SU-DHL-6 (cell line): ENCODE measurements at regions not wholly inside any gene's neighbourhood (a gene's known extent, or its start where the extent isn't known, plus 50 kb on each side); places are given as distances from the start of the nearest gene placed in this dataset.

Source experiments
- H2AFZ ChIP-seq: fragments of 200-600 bp; sonication (generic); 2 replicates; pipeline ENCODE4 v1.6.1; 2014; ENCODE audit warnings: low read depth, mild to moderate bottlenecking, moderate library complexity, mixed read lengths, antibody characterized with exemption, low read length; ENCODE audit not compliant: severe bottlenecking
- H3F3A ChIP-seq: fragments of 200-600 bp; shearing (Covaris generic); 2 replicates; pipeline ENCODE4 v1.6.0; 2016; ENCODE audit warnings: antibody characterized with exemption, mild to moderate bottlenecking; ENCODE audit not compliant: insufficient read depth
- H3K27ac ChIP-seq: fragments of 200-600 bp; sonication (generic); 2 replicates; pipeline ENCODE4 v1.5.1; 2016; ENCODE audit warnings: low read depth, mild to moderate bottlenecking, low read length, moderate library complexity, mixed read lengths
- H3K27me3 ChIP-seq: fragments of 200-600 bp; sonication (generic), shearing (Covaris generic); 2 replicates; pipeline ENCODE4 v1.6.0; 2014; ENCODE audit warnings: mild to moderate bottlenecking, low read length
- H3K36me3 ChIP-seq: fragments of 200-600 bp; sonication (generic); 2 replicates; pipeline ENCODE4 v1.6.1; 2014; ENCODE audit warnings: mild to moderate bottlenecking, low read length, mixed read lengths
- H3K4me2 ChIP-seq: fragments of 300-600, 200-600 bp; shearing (Covaris generic), sonication (generic); 2 replicates; pipeline ENCODE4 v1.6.0; 2014; ENCODE audit warnings: low read length, low read depth, mild to moderate bottlenecking; ENCODE audit not compliant: poor library complexity, severe bottlenecking
- H3K4me3 ChIP-seq: fragments of 200-600 bp; sonication (generic); 2 replicates; pipeline ENCODE4 v1.5.1; 2014; ENCODE audit warnings: antibody characterized with exemption, low read length, mild to moderate bottlenecking, mixed read lengths; ENCODE audit not compliant: insufficient read depth, poor library complexity, severe bottlenecking
- H3K79me2 ChIP-seq: fragments of 200-600 bp; sonication (generic); 2 replicates; pipeline ENCODE4 v1.6.1; 2014; ENCODE audit warnings: mild to moderate bottlenecking, low read length, moderate library complexity; ENCODE audit not compliant: insufficient read depth
- H3K9ac ChIP-seq: fragments of 200-600 bp; sonication (generic); 2 replicates; pipeline ENCODE4 v1.7.0; 2014; ENCODE audit warnings: mild to moderate bottlenecking, low read length
- H3K9me2 ChIP-seq: fragments of 200-600 bp; sonication (generic); replicated peaks from 2 replicates; pipeline ENCODE4 v1.6.1; 2014; ENCODE audit warnings: low read length; ENCODE audit not compliant: insufficient read depth
- H3K9me3 ChIP-seq: fragments of 200-600 bp; sonication (generic); 2 replicates; pipeline ENCODE4 v1.6.1; 2014; ENCODE audit warnings: low read length, mixed read lengths; ENCODE audit not compliant: insufficient read depth
- H4K20me1 ChIP-seq: fragments of 200-600 bp; sonication (generic); 2 replicates; pipeline ENCODE4 v1.6.1; 2014; ENCODE audit warnings: low read depth, mild to moderate bottlenecking, antibody characterized with exemption, low read length, moderate library complexity, mixed read lengths
- EZH2phosphoT487 ChIP-seq: fragments of 200-600 bp; sonication (generic), shearing (Covaris generic); conservative IDR thresholded peaks from 2 replicates; pipeline ENCODE4 v1.6.1; 2018; ENCODE audit warnings: mild to moderate bottlenecking, antibody characterized with exemption, low read length, moderate library complexity, mixed read lengths
- TF ChIP-seq, protein P1 (sequence below): fragments of 200-600 bp; sonication (generic); IDR thresholded peaks from one replicate; pipeline ENCODE4 v1.5.1; 2017; ENCODE audit warnings: antibody characterized with exemption, mild to moderate bottlenecking, low read length, moderate library complexity; ENCODE audit not compliant: insufficient read depth, poor library complexity, severe bottlenecking

DNA sequence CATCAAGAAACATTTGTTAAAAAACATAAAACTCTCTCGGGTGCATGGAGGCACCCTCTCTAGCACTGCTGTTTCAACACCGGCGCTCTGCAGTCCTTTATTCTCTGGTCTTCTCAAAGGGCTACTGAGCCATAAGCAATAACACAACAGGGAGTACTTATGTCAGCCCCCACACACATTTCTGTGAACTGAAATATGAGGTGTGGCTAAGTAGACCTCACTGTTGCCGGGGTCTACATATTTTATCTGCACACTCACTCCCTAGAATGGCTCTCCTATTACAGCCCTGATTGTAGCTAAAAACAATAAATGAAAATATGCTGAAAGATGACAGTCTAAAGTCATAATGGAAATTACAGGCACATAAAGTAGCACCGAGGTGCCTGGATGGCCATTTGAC is 235.1 kb downstream of the GRB14 start:
- Histone ChIP-seq H2AFZ (no peak overlapping the region), H4K20me1 (no peaks in the 10 kb centered on the region), H3K4me3 (no peak overlapping the region), H3K9me2 (no peaks in the 10 kb centered on the region), H3F3A (no peaks in the 10 kb centered on the region), H3K9ac (no peak overlapping the region), H3K27me3 (no peaks in the 10 kb centered on the region), H3K27ac (no peak overlapping the region), H3K79me2 (no peaks in the 10 kb centered on the region), H3K9me3 (no peaks in the 10 kb centered on the region), H3K36me3 (no peaks in the 10 kb centered on the region), H3K4me2 (no peak overlapping the region)
- no peak for TF ChIP-seq EZH2phosphoT487
- TF ChIP-seq, protein P1, sequence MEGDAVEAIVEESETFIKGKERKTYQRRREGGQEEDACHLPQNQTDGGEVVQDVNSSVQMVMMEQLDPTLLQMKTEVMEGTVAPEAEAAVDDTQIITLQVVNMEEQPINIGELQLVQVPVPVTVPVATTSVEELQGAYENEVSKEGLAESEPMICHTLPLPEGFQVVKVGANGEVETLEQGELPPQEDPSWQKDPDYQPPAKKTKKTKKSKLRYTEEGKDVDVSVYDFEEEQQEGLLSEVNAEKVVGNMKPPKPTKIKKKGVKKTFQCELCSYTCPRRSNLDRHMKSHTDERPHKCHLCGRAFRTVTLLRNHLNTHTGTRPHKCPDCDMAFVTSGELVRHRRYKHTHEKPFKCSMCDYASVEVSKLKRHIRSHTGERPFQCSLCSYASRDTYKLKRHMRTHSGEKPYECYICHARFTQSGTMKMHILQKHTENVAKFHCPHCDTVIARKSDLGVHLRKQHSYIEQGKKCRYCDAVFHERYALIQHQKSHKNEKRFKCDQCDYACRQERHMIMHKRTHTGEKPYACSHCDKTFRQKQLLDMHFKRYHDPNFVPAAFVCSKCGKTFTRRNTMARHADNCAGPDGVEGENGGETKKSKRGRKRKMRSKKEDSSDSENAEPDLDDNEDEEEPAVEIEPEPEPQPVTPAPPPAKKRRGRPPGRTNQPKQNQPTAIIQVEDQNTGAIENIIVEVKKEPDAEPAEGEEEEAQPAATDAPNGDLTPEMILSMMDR = no peak

DNA sequence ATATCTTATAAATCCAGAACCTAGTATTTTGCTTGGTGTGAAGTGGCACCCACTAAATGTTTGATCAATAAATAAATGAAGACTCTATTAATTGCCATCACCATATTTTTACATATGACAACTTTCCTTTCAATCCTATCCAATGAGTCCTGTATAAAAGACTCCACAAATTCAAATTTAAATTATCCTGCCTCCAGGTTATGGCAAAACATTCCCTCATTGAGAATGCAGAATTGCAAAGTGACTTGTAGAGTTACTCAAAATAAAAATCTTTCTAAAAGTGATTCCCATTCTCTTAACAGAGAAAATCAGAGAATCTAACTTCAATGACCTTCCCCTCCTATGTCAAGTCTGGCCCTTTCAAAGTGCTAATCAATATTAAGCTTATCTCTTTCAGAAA is 236.8 kb downstream of the GRB14 start:
- no peaks in the 10 kb centered on the region for H3K36me3 ChIP-seq
- H4K20me1 ChIP-seq = no peaks in the 10 kb centered on the region
- no peaks in the 10 kb centered on the region for H3K9me2 ChIP-seq
- no peak overlapping the region for H3K9ac ChIP-seq
- no peaks in the 10 kb centered on the region for H3F3A ChIP-seq
- no peak overlapping the region for H3K4me3 ChIP-seq
- no peak overlapping the region for H2AFZ ChIP-seq
- H3K27me3 ChIP-seq = no peaks in the 10 kb centered on the region
- no peaks in the 10 kb centered on the region for H3K9me3 ChIP-seq
- no peak for TF ChIP-seq EZH2phosphoT487
- TF ChIP-seq, protein P1 = no peak
- H3K4me2 ChIP-seq = no peak overlapping the region
- no peak overlapping the region for H3K27ac ChIP-seq
- H3K79me2 ChIP-seq = no peaks in the 10 kb centered on the region

DNA sequence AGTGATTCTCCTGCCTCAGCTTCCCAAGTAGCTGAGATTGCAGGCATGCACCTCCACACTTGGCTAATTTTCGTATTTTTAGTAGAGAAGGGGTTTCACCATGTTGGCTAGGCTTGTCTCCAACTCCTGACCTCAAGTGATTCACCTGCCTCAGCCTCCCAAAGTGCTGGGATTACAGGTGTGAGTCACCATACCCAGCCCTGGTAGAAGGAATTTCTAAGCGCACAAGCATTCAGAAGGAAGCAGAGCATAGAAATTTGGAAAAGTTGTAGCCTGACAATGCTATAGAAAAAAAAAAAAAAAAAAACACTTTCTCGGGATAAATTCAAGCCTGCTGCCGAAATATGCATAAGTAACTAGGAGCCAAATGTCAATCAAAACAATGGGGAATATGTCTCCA is 249.4 kb downstream of the GRB14 start:
- Histone ChIP-seq H3F3A (no peaks in the 10 kb centered on the region), H3K9ac (no peak overlapping the region), H3K4me3 (no peak overlapping the region), H3K9me2 (no peaks in the 10 kb centered on the region), H3K4me2 (no peak overlapping the region), H3K36me3 (no peaks in the 10 kb centered on the region), H2AFZ (no peak overlapping the region), H3K27me3 (no peaks in the 10 kb centered on the region), H4K20me1 (no peaks in the 10 kb centered on the region), H3K9me3 (no peaks in the 10 kb centered on the region), H3K79me2 (no peaks in the 10 kb centered on the region), H3K27ac (no peak overlapping the region)
- TF ChIP-seq, protein P1 = no peak
- TF ChIP-seq EZH2phosphoT487 = no peak

DNA sequence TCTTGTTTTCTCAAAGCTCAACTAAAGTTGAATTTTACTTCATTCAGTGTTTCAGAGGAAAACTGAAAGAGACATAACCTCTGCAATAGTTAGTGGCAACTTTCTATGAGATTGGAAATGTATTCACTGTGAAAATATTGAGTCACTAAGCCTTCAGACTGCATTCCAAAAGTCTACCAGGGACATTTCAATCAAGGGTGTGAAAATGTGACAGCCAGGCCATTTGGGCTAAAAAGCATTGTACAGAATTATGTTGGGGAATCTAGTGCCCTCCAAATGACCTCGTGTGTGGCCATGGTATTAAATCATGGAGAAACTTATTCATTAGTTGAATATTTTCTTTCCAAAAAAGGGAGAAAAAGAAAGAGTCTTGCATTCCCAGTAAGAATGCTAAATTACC is 251.9 kb downstream of the GRB14 start:
- TF ChIP-seq, protein P1 = no peak
- TF ChIP-seq EZH2phosphoT487 = no peak
- Histone ChIP-seq H2AFZ (no peak overlapping the region), H3K9ac (no peak overlapping the region), H3K4me2 (no peak overlapping the region), H3K36me3 (no peaks in the 10 kb centered on the region), H3K9me3 (no peaks in the 10 kb centered on the region), H3K9me2 (no peaks in the 10 kb centered on the region), H3K4me3 (no peak overlapping the region), H3K27me3 (no peaks in the 10 kb centered on the region), H3K79me2 (no peaks in the 10 kb centered on the region), H3K27ac (no peak overlapping the region), H4K20me1 (no peaks in the 10 kb centered on the region), H3F3A (no peaks in the 10 kb centered on the region)
